GM18505 (cell line): ENCODE measurements at regions not wholly inside any gene's neighbourhood (a gene's known extent, or its start where the extent isn't known, plus 50 kb on each side); places are given as distances from the start of the nearest gene placed in this dataset.
"Not testable (repeated sequence)": the region's sequence is repeated elsewhere in the genome, so short reads cannot be mapped to it uniquely, and the experiment has no call there.

ENCODE experiments used
- ATAC-seq: cut with Tn5 transposase; IDR thresholded peaks from one replicate; pipeline ENCODE4 v1.9.1; 2021; ENCODE audit not compliant: unreplicated experiment
- POLR2A ChIP-seq: IDR thresholded peaks from 4 replicates; pipeline ENCODE4 v1.6.1; 2011; ENCODE audit warnings: borderline replicate concordance; ENCODE audit not compliant: insufficient read depth, insufficient read length; ENCODE audit errors: extremely low read depth

GRCh38 chr14:40218282-40218941 is 786.2 kb upstream of the FBXO33 start:
- ATAC-seq, result no peak
- TF ChIP-seq POLR2A, result no peak

- ATAC-seq, result no peak
- no peak for TF ChIP-seq POLR2A
Measured at GRCh38 chr14:40216976-40217375, 784.7 kb upstream of the FBXO33 start.

GRCh38 chr14:40216408-40216807 is 784.2 kb upstream of the FBXO33 start:
- ATAC-seq, result not testable (repeated sequence)

DNA sequence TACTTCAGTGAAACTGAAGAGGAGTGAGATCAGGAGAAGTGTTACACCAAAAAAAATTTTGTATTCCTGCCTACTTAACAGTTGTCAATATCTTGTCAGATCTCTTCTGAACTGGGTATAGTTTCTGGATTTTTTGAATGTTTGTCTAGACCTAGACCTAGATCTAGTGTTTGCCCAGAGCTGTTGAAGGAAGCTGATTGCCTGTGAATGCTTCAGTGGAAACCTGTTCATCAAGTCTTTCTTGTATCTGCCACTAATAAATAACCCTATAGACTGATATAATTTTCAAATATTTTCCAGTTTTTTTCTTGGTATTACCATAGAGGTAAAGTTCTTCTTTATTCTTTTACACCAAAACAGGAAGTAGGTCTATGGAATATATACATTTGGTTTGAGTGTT is 781.5 kb upstream of the FBXO33 start:
- ATAC-seq, result no peak
- no peak for TF ChIP-seq POLR2A

DNA sequence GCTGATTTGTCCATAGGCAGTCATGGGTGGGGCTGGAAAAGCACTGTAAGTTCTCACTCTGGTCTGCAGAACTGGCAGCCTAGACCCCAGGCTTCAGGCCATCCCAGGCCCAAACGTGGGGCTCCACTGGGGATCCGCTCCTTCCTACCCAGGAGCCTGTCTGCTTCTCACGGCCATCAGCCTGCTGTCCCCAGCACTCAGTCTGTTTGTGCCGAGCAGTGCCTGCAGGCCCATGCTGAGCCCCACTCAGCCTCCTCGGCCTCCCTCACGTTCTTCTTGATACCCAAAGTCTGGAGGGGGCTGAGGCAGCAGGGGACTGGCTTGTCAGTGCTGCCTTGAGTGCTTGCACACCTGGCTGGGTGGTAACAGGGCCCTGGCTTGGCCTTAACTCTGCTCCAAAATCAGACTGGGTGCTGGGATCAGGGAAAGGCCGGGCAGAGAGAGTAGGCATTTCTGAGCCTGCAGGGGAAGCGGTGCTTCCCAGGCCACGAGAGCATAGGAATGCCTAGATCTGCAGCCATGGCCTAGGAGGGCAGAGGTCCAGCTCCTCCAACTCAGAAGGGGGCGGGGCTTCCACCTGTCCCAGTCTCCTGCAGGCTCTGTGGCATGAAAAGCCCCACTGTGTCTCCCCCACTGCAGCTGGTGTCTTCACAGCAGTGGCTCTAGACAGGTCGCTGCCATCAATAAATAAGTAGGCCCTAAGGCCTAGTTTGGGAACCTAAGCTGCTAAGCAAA is 772.4 kb upstream of the FBXO33 start:
- TF ChIP-seq POLR2A, result no peak
- ATAC-seq, result no peak

- TF ChIP-seq POLR2A, result no peak
Measured at GRCh38 chr14:40199101-40199500, 766.9 kb upstream of the FBXO33 start.

GRCh38 chr14:40197344-40197743 is 765.1 kb upstream of the FBXO33 start:
- no peak for ATAC-seq
- no peak for TF ChIP-seq POLR2A

More at GRCh38 chr14:40199101-40199500, 766.9 kb upstream of the FBXO33 start:
- ATAC-seq, result no peak

DNA sequence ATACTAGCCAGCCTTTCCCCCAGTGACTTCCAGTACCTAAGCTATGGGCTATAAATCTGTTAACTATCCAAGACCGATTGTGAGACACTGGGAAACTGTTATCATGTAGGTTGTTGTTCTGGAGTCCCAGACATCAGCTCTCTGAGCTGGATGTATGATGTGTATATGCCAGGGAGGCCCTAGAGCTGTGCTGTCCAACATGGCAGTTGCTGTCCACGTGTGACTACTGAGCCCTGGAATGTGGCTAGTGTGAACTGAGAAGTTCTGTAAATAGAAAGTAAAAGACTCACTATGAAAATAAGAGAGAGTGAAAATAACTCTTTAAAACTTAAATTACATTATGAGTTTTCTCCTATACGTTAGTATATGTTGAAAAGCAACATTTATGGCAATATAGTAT is 755.8 kb upstream of the FBXO33 start:
- no peak for ATAC-seq
- no peak for TF ChIP-seq POLR2A

DNA sequence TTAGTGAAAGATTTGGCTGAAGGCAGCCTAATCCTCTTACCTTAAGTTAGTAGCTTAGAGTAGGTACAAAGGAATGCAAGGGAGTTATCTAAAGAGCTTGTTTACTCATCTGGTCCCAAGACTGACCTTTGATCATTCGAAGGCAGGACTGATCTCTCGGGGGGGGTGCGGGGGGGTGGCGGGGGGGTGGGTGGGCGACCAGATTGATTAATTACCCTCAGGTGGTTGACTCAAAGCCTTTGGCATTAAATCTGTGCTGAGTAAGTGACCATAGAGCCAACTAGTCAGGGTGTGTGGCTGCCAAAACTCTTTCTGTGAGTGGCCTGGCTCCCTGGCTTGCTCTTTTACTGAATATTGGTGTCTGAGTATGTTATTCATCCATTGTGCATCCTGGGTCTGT is 731.9 kb upstream of the FBXO33 start:
- no peak for TF ChIP-seq POLR2A

GRCh38 chr14:40139657-40140056 is 707.4 kb upstream of the FBXO33 start:
- TF ChIP-seq POLR2A, result no peak
- ATAC-seq, result no peak

More for the DNA sequence above, 731.9 kb upstream of the FBXO33 start:
- ATAC-seq, result no peak

DNA sequence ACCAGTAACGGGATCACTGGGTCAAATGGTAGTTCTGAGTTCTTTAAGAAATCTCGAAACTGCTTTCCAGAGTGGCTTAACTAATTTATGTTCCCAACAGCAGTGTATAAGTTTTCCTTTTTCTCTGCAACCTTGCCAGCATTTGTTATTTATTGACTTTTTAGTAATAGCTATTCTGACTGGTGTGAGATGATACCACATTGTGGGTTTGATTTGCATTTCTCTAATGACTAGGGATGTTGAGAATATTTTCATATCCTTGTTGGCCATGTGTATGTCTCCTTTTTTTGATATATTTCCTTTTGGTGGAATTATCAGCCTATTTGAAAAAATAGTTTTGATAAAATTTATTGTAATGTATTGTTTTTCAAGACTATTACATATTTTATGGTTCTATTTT is 701.2 kb upstream of the FBXO33 start:
- TF ChIP-seq POLR2A, result no peak

DNA sequence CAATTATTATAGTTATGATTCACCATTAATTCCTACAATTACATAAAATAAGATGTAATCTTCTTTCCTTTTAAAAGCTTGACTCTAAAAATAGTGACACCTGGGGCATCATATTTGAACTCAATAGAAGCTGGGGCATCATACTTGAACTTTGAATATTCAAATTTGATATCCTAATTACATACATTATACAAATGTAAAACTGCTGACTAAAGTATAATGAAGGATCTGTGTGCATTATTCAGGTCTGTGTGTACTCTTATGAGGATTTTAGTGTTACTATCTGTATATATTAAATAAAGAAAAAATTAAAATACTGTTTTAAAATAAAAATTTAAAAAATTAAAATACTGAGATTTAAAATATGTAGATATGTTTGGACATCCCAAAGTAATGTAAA is 696.9 kb upstream of the FBXO33 start:
- no peak for TF ChIP-seq POLR2A

More for the DNA sequence above, 701.2 kb upstream of the FBXO33 start:
- ATAC-seq, result no peak

GRCh38 chr14:40123816-40124215 is 691.6 kb upstream of the FBXO33 start:
- ATAC-seq, result no peak
- TF ChIP-seq POLR2A, result no peak

More for the DNA sequence above, 696.9 kb upstream of the FBXO33 start:
- ATAC-seq, result no peak

GRCh38 chr14:40122968-40123648 is 690.9 kb upstream of the FBXO33 start:
- ATAC-seq, result no peak
- no peak for TF ChIP-seq POLR2A

DNA sequence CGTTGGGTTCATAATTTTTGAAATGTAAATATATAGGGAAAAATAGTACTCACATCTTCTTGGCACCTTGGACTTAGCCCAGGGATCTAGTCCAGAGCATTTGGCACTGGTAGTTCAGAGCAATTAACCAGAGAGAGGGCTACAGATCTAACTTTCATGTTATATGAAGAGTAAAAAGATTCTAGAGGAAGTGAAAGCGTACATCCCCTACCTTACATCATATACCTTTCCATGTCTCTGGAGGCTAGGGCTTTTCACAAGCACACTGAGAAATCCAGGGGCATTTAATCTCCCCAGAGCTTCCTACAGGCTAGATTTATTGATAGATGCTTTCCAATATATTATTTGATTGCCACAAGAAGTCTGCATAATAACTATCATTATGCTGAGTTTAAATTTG is 687.5 kb upstream of the FBXO33 start:
- no peak for TF ChIP-seq POLR2A
- no peak for ATAC-seq

GRCh38 chr14:40119321-40119720 is 687.1 kb upstream of the FBXO33 start:
- TF ChIP-seq POLR2A, result no peak
- no peak for ATAC-seq
